ENCODE measurements at regions not wholly inside any gene's neighbourhood (a gene's known extent, or its start where the extent isn't known, plus 50 kb on each side); places are given as distances from the start of the nearest gene placed in this dataset.

DNA sequence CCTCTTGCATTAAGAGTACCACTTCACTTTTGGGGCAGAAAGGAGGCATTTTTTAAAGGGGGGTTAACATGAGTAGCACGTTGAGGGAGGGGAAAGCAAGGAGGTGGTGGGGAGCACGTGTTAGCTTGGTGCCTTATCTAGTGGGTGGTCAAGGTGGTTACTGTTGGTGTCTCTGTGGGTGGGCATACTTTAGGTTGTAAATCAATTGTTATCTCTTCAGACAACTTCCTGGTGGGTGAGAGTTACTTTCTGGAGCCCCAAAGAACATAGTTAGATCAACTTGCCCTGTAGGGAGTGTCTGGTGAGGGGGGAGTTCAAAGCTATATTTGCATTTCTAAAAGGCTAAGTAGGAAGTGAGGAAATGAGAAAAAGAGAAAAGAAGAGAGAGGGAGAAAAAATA lies 297.7 kb upstream of the CLNK start:
- TF ChIP-seq, protein P1, sequence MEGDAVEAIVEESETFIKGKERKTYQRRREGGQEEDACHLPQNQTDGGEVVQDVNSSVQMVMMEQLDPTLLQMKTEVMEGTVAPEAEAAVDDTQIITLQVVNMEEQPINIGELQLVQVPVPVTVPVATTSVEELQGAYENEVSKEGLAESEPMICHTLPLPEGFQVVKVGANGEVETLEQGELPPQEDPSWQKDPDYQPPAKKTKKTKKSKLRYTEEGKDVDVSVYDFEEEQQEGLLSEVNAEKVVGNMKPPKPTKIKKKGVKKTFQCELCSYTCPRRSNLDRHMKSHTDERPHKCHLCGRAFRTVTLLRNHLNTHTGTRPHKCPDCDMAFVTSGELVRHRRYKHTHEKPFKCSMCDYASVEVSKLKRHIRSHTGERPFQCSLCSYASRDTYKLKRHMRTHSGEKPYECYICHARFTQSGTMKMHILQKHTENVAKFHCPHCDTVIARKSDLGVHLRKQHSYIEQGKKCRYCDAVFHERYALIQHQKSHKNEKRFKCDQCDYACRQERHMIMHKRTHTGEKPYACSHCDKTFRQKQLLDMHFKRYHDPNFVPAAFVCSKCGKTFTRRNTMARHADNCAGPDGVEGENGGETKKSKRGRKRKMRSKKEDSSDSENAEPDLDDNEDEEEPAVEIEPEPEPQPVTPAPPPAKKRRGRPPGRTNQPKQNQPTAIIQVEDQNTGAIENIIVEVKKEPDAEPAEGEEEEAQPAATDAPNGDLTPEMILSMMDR (IDR thresholded peaks at IDR 0.05; ENCODE audit: insufficient read depth, low read depth, low read length, missing control alignments): no peak
- no peak overlapping the region for H3K4me3 ChIP-seq (ENCODE audit: low read depth, low read length)
- DNase-seq (ENCODE audit: low read depth): no peak

- no peak for DNase-seq (ENCODE audit: low read depth)
- TF ChIP-seq, protein P1 (IDR thresholded peaks at IDR 0.05; ENCODE audit: insufficient read depth, low read depth, low read length, missing control alignments): no peak
- H3K4me3 ChIP-seq (ENCODE audit: low read depth, low read length): no peak overlapping the region
These were observed 297.0 kb upstream of the CLNK start for GRCh38 chr4:10981576-10981975.

- DNase-seq (ENCODE audit: low read depth): no peak
- TF ChIP-seq, protein P1 (IDR thresholded peaks at IDR 0.05; ENCODE audit: insufficient read depth, low read depth, low read length, missing control alignments): no peak
- no peak overlapping the region for H3K4me3 ChIP-seq (ENCODE audit: low read depth, low read length)
These were observed 296.5 kb upstream of the CLNK start for GRCh38 chr4:10981096-10981495.

GRCh38 chr4:10979032-10979431 lies 294.5 kb upstream of the CLNK start:
- no peak for DNase-seq (ENCODE audit: low read depth)
- H3K4me3 ChIP-seq (ENCODE audit: low read depth, low read length): no peak overlapping the region
- TF ChIP-seq, protein P1 (IDR thresholded peaks at IDR 0.05; ENCODE audit: insufficient read depth, low read depth, low read length, missing control alignments): no peak

DNA sequence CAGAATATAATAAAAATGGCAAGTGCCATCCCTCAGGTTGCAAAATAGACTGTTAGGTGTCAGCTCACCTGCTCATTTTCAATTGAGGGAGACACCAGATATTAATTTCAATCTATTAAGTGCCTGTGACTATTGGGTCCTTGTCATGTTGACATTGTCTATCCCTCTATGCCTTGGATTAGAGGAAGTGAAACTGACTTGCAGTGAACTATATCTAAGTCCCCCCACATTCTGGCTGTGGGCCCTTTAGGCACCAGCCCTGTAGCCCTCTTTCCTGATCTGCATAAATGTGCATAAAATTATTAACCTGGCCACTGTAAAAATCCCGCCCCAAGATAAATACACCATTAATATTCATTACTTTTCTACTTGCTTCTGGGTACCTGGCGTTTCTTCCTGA lies 293.0 kb upstream of the CLNK start:
- DNase-seq (ENCODE audit: low read depth): peak; percentile 34
- no peak overlapping the region for H3K4me3 ChIP-seq (ENCODE audit: low read depth, low read length)
- TF ChIP-seq, protein P1 (IDR thresholded peaks at IDR 0.05; ENCODE audit: insufficient read depth, low read depth, low read length, missing control alignments): no peak

GRCh38 chr4:10974371-10974770 lies 289.8 kb upstream of the CLNK start:
- no peak overlapping the region for H3K4me3 ChIP-seq (ENCODE audit: low read depth, low read length)
- peak; percentile 23 for DNase-seq (ENCODE audit: low read depth)
- TF ChIP-seq, protein P1 (IDR thresholded peaks at IDR 0.05; ENCODE audit: insufficient read depth, low read depth, low read length, missing control alignments): no peak

GRCh38 chr4:10973686-10974085 lies 289.1 kb upstream of the CLNK start:
- TF ChIP-seq, protein P1 (IDR thresholded peaks at IDR 0.05; ENCODE audit: insufficient read depth, low read depth, low read length, missing control alignments): no peak
- no peak overlapping the region for H3K4me3 ChIP-seq (ENCODE audit: low read depth, low read length)
- no peak for DNase-seq (ENCODE audit: low read depth)

Measured in GM12865 (cell line).